HG03558 (cell line): ENCODE measurements at regions not wholly inside any gene's neighbourhood (a gene's known extent, or its start where the extent isn't known, plus 50 kb on each side); places are given as distances from the start of the nearest gene placed in this dataset.
A peak's percentile ranks its signal among the peaks of the same experiment; 100 is the strongest.

Experiments used
- ATAC-seq: cut with Tn5 transposase; IDR thresholded peaks from one replicate; pipeline ENCODE4 v1.9.1; 2021; ENCODE audit warnings: moderate number of reproducible peaks; ENCODE audit not compliant: unreplicated experiment; ENCODE audit errors: extremely low read depth

GRCh38 chr6:53418288-53418687 is 69.5 kb upstream of the ELOVL5 start:
- no peak for ATAC-seq

- ATAC-seq: no peak
Measured at GRCh38 chr6:53417141-53417540, 68.4 kb upstream of the ELOVL5 start.

GRCh38 chr6:53413326-53413725 is 64.6 kb upstream of the ELOVL5 start:
- no peak for ATAC-seq

GRCh38 chr6:53412751-53413150 is 64.0 kb upstream of the ELOVL5 start:
- no peak for ATAC-seq

GRCh38 chr6:53412021-53412715 is 63.4 kb upstream of the ELOVL5 start:
- ATAC-seq: no peak

GRCh38 chr6:53411451-53411850 is 62.7 kb upstream of the ELOVL5 start:
- no peak for ATAC-seq

- ATAC-seq: peak; percentile 94
Measured at GRCh38 chr6:53410508-53411258, 61.9 kb upstream of the ELOVL5 start.

GRCh38 chr6:53408826-53409225 is 60.1 kb upstream of the ELOVL5 start:
- ATAC-seq: no peak

- ATAC-seq: no peak
Measured at GRCh38 chr6:53399027-53399344, 50.2 kb upstream of the ELOVL5 start.

GRCh38 chr6:53398247-53399026 is 49.7 kb upstream of the ELOVL5 start:
- ATAC-seq: no peak
